Muscle of back (tissue), 3 donors: ENCODE measurements at regions not wholly inside any gene's neighbourhood (a gene's known extent, or its start where the extent isn't known, plus 50 kb on each side); places are given as distances from the start of the nearest gene placed in this dataset.
"Not testable (repeated sequence)": the region's sequence is repeated elsewhere in the genome, so short reads cannot be mapped to it uniquely, and the experiment has no call there.

ENCODE experiments used
- DNase-seq, 3 donors: peaks; one replicate each; pipeline versions ENCODE4 v3.0.0 to v3.0.0-alpha.2; 2013

DNA sequence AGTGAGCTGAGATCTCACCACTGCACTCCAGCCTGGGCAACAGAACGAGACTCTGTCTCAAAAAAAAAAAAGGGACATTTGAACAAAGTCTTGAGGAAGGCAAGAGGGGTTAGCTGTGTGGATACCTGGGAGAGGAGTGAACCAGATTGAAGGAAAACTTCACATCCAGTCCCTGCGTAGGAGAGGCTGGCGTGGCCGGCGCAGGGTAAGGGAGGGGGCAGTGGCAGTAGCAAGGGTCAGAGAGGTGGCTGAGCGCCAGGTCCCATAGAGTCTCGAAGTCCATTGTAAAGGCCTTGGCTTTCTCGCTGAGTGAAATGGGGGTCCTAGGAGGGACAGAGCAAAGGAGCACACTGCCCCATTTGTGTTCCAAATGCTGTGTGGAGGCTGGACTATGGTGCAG lies 171.8 kb upstream of the WSCD1 start:
- DNase-seq: no peak

DNA sequence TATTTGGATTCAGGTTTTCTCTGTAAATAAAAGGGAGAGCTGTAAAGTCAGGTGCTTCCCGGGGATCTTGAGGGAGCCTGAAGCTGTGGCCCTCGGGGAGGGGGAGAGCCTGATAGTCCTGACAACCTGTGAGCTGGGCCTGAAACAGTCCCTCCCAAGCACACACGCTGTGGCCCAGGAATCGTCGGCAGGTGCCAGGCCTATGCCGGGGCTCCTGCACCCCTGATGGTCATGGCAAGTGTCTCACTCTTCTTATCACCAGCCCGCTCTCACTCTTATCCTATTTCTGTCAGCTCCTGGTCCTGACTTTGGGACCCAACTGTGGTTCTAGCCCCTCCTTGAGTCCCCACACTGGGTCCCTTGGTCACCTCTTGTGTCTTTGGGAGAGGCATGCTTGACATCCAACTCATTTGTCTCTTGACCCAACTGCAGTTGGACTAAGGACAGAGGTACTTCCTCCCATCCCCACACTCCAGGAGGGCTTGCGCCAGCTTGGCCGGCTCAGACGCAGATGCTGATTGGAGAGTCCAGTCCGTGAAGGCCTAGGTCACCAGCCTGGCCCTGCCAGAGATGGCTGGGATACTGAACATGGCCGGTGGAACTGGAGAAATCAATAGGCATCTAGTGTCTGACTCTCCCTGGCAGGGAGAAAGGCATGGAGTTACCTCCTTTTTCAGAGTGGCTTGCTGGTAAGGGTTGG lies 170.5 kb upstream of the WSCD1 start:
- DNase-seq: no peak

DNA sequence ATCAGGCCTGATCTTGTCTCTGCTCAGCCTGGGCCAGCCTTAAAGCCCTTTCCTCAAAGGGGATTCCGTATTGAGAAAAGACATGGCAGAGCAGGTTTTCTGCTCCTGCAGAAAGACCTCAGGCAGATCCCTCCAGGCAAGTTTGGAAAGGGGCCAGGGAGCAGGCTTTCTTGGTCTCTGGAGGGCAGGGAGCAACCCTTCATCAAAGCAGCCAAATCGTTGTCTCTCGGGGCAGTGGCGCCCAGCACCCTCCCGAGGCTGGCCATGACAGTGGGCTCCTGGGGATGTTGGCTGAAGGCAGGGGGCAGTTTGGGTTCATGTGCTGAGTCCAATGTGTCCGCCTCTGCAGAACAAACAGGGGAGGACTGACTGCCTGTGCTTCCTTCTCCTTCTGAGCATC lies 168.4 kb upstream of the WSCD1 start:
- peak in 1 of 3 donors; percentile 7 for DNase-seq

DNA sequence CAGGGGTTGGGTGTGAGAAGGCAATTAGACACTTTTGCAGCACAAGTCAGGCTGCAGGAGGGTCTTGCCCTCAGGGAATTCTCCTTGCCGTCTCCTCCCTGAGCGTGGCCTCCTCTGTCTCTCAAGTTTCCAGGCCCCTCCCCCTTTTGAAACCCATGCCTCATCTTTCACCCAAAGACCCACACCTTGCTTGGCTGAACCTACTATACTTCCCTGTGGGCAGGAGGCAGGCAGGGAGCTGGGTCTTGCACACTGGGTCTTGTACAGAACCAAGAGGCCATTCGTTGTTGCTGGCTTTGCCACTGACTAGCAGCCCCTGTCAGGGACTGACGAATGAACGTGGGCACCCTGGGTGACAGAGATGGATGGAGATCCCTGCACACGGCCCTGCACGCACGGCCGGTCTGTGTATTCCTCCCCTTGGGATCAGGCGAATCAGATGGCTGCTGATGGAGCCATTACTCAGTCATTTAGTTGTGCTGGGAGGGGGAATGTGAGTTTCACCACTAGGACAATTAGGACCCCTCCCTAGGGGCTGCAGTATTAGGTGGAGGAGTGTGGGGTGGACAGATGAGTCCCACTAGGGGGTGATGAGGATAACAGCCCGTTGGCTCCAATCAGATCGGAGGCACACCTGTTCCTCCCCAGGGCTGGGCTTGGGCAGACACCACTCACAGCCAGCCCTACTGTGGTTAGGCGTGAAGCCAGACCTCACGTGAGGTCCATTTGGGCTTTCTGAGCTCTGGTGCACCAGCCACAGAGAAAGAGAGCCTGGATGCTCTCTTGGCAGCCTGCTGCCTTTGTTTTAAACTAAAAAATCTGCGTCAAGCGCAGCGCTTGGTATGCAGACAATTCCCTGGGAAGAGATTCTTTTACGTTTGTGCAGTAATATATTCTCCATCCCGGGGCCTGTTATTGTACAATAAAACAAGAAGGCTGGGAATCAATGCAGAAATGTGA lies 167.7 kb upstream of the WSCD1 start:
- peak in 2 of 3 donors; percentile 16 to 50 for DNase-seq

DNA sequence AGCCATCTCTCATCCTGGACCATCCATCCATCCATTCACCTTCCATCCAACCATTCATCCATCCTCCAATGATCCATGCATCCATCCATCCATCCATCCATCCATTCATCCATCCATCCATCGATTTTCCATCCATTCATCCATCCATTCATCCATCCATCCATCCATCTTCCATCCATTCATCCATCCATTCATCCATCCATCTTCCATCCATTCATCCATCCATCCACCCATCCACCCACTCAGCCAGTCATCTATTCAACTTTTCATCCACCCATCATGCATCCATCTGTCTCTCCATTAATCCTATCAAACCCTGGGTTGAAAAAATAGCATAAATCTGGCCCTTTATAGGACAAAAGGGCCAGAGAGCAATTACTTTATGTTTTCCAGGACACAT lies 158.3 kb upstream of the WSCD1 start:
- no peak for DNase-seq

DNA sequence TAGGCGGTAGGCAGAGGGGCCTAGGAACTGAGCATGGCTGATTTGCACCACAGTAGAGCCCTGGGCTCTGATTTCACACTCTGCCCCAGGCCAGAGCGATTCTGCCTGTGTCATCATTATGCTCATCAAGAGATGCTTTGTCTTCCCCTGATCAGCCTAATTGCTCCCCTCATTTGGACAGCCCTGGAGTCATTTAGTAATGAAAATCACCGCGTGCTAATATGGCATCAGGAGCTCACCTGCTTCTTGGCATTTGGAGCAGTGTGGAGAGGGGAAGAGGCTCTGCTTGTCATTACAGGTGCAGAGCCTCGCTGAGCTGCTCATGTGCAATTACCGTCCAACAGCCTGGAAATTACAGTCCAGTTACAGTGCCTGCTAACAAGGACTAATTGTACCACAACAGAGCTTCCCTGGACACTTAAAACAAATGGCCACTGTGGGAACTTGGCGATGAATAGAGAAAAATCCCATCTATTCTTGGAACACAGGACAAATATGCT lies 157.1 kb upstream of the WSCD1 start:
- no peak for DNase-seq

DNA sequence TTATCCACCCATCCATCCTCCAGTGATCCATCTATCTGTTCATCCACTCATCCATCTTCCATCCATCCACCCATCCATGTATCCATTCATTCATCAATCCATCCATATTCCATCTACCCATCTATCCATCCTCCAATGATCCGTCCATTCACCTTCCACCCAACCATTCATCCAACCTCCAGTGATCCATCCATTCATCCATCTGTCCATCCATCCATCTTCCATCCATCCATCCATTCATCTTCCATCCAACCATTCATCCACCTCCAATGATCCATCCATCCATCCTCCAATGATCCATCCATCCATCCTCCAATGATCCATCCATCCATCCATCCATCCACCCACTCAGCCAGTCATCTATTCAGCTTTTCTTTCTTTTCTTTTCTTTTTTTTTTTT lies 156.5 kb upstream of the WSCD1 start:
- no peak for DNase-seq

DNA sequence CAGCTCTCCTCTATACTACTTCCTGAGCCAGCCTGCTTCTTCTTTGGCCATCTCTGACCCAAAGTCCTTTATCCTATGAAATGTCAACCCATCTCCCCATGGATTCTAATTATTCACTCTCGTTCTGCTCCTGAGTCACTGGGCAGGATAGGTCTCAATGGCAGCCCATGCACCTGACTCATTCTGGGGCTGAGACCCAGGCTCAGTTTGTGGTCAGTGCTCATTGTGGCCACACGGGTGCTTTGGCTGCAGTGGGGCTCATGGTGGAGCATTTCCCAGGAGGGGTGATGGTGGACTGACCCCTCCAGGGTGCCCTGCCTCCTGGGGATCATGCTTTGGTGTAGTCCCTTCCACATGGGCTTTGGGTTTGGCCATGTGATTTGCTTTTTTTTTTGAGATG lies 154.8 kb upstream of the WSCD1 start:
- DNase-seq: no peak

DNA sequence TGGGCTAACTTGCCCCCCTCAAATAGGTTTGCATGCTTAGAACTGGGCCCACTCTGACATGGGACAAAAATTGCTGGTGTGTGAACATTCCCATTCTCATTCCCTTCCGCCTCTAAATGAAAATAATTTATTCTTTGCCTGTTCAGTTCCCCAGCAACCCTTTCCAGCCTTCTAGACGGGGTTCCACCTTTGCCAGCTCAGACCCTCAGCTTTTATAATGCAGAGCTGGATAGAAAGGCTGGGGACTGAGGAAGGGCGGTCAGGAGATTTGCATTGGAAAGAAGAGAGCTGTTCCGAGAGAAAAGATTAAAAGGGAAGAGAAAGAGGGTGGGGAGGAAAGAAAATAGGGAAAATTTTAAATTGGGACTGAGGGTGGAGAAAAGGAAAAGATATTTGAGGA lies 151.1 kb upstream of the WSCD1 start:
- DNase-seq: no peak

DNA sequence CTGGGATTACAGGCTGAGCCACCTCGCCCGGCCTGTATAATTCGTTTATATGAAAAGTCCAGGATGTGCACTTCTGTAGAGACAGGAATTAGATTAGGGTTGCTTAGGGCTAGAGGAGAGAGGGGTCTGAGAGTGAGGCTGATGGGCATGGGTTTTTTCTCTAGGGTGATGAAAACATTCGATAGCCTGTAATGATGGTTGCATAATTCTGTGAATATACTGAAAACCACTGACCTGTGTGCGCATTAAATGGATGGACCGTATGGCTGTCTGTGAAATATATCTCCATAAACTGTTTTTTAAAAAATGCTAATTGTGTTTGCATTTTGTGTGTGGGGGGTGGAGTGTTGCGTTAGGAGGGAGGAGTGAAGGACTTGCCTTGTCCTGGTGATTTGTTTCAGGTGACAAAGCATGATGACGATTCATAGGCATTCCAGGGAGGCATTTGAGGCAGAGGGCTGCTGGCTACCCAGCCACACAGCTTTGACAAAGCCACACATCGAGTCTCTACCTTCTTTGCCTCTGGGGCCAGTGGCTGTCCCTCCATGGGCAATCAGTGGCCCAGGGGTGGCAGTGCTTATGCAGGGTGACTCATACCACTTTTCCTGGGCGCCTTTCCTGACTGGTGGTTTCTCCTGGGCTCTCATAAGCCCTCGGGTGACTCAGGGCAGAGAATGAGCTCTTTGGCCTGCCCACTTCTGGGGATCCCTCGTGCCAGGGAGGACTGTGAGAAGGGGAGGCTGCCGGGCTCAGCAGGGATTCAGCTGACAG lies 148.5 kb upstream of the WSCD1 start:
- no peak for DNase-seq

DNA sequence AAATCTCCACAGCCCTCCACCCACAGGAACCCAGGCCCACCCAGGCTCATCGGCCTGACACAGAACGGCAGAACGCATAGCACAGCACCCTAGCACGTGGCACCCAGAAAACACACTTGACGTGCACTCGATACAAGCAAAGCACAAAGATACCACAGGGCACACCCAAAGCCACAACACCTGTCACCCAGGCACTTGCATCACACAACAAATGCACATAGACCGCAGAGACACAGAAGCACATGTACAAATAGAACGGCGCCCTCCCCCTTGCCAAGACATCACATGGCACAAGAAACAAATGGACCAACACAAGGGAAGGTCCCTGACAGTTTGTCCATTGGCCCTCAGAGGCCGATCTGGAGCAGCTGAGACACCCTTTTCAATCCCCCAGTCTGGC lies 147.7 kb upstream of the WSCD1 start:
- DNase-seq: peak; percentile 8 to 35 (median 11)

DNA sequence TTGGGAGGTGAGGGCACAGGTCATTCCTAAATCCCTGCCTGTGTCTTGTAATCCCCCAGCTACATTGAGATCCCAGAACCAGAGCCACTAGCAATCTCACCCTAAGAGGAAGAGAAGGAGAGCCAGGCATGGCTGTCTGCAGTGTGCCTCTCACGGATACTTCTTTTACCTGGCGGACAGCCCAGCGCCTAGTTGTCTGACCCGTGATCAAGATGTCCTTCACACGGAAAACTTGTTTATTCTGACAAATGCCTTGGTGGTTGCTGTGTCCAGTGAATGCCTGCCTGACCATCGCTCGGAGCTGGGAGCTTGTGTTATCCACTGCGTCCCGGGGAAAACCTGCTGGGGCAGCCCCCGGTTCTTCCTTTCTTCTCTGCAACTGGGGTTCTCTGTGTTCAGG lies 140.5 kb upstream of the WSCD1 start:
- DNase-seq: no peak

DNA sequence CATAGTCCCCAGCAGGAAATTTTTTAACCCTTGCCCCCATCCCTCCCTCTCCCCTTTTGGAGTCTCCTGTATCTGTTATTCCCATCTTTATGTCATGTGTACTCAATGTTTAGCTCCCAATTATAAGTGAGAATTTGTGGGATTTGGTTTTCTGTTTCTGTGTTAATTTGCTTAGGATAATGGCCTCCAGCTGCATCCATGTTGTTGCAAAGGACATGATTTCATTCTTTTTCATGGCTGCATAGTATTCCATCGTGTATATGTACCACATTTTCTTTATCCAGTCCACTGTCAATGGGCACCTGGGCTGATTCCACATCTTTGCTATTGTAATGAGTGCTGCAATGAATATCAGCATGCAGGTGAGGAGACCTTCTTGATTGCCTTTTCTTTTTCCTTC lies 139.6 kb upstream of the WSCD1 start:
- DNase-seq: not testable (repeated sequence)

DNA sequence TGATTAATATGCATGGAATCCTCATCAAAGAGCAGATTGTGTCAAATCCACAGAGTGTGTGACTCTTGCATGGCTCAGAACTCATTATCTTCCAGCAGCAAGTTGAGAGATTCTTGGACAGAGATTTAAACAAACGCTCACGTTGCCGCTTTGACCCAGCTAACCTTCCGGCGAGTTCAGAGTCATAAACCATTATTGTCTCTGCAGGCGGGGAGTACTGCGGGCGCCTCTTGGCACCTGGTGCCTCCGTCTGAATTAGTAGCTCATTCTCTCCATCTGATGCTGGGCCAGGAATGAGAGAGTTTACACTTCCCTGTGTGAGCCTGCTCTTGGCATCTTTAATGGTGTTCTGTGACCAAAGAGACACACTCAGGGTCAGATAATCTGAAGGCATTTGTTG lies 138.6 kb upstream of the WSCD1 start:
- DNase-seq: peak in 1 of 3 donors; percentile 5

DNA sequence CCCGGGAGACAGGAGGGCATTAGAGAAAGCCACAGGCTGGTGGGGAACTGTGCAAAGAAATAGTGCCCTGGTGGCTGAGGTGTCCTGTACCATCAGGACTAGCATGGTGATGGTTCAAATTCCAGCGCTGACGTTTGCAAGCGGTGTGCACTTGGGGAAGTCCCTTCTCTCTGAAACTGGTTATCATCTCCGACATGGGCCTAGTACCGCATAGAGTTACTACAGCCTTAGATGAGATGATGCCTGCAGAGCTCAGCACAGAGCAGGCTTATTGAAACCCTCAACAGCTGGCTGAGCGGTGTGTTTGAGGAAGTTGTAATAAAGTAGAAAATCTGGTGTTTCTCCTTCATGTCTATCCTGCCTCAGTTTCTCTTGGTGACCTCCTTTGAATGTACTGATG lies 136.7 kb upstream of the WSCD1 start:
- DNase-seq: no peak

DNA sequence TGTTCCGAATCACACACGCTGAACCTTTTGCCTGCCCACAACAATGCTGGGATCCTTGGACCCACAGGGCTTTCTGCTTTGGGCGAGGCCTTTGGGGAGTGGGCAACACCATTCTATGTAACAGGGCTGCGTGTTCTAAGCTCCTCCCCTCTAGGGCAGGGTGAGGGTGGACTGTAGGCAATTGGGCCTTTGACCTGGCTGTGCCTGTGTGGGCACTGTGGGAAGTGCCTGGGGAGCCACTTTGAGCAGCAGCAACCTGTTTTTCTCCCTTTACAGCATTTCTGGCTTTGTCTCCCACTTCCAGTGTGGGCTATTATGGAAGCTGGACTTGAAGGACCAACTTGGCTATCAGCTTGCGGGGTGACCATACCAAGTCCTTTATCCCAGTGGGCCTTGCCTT lies 128.9 kb upstream of the WSCD1 start:
- DNase-seq: no peak

DNA sequence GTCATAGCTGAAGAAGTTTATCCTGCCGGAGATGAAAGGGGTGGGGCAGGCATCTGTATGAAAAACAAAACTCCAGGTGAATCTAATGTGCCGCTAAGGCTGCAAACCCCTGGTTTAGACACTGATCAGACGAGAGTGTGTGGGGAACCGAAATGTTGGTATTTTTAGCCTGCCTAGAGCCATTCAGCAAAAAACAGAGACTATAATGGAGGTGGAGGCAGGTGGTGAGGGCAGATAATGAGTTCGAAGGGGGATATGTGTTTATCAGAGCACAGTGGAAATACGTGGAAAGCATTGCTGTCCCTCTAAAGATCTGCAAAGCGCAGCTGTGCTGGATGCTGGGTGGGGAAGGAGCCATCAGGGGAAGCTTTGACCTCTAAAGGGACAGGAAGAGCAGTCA lies 127.5 kb upstream of the WSCD1 start:
- no peak for DNase-seq

DNA sequence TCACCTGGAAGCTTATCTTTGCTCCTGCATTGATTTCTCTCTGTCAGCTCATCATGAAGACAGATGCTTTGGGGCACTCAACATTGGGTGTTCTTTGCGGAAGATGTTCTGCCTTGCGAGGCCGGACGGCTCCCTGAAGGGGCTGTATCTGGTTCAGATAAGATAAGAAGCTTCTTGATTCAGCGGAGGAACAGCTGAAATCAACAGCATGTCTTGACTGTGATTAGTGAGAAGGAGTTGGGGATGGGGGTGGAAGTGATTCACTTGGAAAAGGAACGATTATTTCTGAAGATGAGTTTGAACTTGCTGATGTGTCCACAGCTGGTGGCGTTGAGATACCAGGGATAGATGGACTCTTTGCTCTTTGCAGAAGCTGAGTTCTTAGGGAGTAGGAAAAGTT lies 126.9 kb upstream of the WSCD1 start:
- no peak for DNase-seq

DNA sequence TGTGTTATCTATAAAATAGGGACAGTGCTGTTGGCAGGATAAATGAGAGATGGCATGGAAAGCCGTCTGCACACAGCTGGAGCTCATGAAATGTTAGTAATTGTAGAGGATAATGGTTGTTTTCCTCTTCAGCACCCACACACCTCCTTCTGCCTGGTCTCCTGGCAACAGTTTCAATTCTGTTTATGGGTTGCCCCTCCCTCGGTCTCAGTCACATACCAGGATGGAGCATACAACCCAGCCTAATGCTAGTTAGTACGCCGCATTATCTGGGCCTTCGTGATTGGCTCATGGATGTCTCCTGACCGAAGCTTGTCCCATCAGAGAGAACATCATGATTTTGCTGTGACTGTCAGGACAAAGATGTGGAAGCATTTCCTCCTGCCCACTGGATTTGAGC lies 126.2 kb upstream of the WSCD1 start:
- DNase-seq: no peak

DNA sequence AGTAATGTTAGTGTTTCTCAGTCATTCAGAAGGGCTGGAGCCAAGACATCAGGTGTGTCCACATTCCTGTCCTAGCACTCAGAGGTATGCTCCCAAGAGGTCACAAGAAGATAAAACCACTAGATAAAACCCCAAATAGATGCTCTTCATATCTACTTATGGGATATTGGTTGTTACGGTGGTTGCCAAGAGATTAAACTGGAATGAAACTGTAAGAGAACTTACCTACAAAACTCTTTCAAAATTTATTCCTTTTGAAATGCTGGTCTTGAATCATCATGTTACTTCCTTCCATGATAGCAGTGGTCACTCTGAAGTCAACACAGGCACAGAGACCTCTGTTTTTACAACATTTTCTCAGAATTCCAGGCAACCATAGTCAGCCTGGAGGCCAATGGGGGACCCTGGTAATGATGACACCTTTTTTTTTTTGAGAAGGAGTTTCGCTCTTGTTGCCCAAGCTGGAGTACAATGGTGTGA lies 122.4 kb upstream of the WSCD1 start:
- DNase-seq: no peak

DNA sequence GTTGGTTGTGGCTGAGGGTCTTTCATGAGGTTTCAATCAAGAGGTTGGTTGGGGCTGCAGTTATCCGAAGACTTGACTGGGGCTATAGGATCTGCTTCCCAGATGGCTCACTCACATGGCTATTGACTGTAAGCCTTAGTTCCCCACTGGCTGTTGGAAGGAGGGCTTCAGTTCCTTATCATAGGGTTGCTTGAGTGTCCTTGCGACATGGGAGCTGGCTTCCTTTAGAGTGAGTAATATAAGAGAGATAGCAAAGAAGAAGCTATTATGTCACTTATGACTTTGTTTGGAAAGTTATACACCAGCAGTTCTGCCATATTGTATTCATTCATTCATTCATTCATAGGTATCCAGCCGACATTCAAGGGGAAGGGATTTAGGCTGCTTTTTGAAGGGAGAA lies 121.4 kb upstream of the WSCD1 start:
- no peak for DNase-seq

DNA sequence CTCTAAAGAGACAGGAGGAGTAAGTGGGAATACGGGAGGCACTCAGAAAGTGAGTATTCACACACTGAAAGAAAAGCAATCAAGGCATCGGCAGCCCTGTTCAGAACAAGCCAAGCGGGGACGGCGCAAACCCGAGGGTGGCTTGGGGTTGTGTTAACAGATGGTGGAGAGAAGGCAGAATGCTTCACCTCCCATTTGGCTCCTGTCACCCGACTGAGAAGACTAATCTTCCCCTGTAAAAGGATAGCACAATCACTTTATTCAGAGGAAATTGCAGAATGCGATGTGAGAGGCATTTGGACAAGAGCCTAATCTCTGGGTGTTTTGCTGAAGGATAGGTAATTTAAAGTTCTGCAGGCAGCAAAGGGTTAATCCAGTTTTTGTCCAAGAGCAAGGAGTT lies 119.3 kb upstream of the WSCD1 start:
- peak in 1 of 3 donors; percentile 6 for DNase-seq
